ENCODE measurements at regions not wholly inside any gene's neighbourhood (a gene's known extent, or its start where the extent isn't known, plus 50 kb on each side); places are given as distances from the start of the nearest gene placed in this dataset.

DNA sequence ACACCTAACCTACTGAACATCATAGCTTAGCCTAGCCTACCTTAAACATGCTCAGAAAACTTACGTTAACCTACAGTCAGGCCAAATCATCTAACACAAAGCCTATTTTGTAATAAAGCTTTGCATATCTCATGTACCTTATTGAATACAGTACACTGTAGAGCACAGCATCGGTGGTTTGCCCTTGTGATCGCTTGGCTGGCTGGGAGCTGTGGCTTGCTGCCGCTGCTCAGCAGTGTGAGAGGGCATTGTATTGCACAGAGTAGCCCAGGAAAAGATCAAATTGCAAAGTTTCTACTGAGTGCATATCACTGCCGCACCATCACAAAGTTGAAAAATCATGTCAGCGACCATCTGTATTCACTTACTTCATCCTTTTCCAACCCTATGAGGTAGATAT is 62.3 kb upstream of the NCK2 start:
- Histone ChIP-seq H3F3A (replicated peaks; ENCODE audit: insufficient read depth) (no peaks in the 10 kb centered on the region), H3K4me2 (no peak overlapping the region), H2AFZ (ENCODE audit: low read depth) (no peak overlapping the region), H3K4me3 (ENCODE audit: low read depth in 2 of 2, low read length in 1 of 2) (no peak overlapping the region), H3K27ac (ENCODE audit: low read depth in 2 of 2, low read length in 1 of 2) (no peak overlapping the region), H3K79me2 (ENCODE audit: insufficient read depth) (no peaks in the 10 kb centered on the region), H3K4me1 (ENCODE audit: control insufficient read depth in 1 of 2, insufficient read depth in 2 of 2, low read depth in 1 of 2, low read length in 1 of 2) (no peaks in the 10 kb centered on the region; a peak in 1 of 4 replicates), H3K9ac (no peak overlapping the region), H3K27me3 (ENCODE audit: insufficient read depth) (no peaks in the 10 kb centered on the region), H4K20me1 (ENCODE audit: insufficient read depth) (no peaks in the 10 kb centered on the region), H3K9me3 (no peaks in the 10 kb centered on the region), H3K9me2 (no peaks in the 10 kb centered on the region), H3K36me3 (replicated peaks in 1 of 2; ENCODE audit: control insufficient read depth in 1 of 2, insufficient read depth in 2 of 2, low read length in 1 of 2) (no peaks in the 10 kb centered on the region)
- CTCF ChIA-PET: interaction anchor here (2.4 kb wide), 1 partner anchor 14 kb away, joined by 6 read pairs; no protein-coding TSS in a partner anchor
- WGBS (ENCODE audit: low lambda C conversion rate): 74% methylated on average over 6 of the region's 6 CpGs
- TF ChIP-seq, protein P1, sequence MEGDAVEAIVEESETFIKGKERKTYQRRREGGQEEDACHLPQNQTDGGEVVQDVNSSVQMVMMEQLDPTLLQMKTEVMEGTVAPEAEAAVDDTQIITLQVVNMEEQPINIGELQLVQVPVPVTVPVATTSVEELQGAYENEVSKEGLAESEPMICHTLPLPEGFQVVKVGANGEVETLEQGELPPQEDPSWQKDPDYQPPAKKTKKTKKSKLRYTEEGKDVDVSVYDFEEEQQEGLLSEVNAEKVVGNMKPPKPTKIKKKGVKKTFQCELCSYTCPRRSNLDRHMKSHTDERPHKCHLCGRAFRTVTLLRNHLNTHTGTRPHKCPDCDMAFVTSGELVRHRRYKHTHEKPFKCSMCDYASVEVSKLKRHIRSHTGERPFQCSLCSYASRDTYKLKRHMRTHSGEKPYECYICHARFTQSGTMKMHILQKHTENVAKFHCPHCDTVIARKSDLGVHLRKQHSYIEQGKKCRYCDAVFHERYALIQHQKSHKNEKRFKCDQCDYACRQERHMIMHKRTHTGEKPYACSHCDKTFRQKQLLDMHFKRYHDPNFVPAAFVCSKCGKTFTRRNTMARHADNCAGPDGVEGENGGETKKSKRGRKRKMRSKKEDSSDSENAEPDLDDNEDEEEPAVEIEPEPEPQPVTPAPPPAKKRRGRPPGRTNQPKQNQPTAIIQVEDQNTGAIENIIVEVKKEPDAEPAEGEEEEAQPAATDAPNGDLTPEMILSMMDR (IDR thresholded peaks at IDR 0.05): no peak
- TF ChIP-seq, protein P2, sequence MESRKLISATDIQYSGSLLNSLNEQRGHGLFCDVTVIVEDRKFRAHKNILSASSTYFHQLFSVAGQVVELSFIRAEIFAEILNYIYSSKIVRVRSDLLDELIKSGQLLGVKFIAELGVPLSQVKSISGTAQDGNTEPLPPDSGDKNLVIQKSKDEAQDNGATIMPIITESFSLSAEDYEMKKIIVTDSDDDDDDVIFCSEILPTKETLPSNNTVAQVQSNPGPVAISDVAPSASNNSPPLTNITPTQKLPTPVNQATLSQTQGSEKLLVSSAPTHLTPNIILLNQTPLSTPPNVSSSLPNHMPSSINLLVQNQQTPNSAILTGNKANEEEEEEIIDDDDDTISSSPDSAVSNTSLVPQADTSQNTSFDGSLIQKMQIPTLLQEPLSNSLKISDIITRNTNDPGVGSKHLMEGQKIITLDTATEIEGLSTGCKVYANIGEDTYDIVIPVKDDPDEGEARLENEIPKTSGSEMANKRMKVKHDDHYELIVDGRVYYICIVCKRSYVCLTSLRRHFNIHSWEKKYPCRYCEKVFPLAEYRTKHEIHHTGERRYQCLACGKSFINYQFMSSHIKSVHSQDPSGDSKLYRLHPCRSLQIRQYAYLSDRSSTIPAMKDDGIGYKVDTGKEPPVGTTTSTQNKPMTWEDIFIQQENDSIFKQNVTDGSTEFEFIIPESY (IDR thresholded peaks at IDR 0.05; ENCODE audit: borderline replicate concordance, low read depth): no peak
- no peak for TF ChIP-seq YY1 (IDR thresholded peaks at IDR 0.05; ENCODE audit: low read depth)
- no peak for TF ChIP-seq SMC3 (IDR thresholded peaks at IDR 0.05; ENCODE audit: low read depth, low read length)
- TF ChIP-seq, protein P3, sequence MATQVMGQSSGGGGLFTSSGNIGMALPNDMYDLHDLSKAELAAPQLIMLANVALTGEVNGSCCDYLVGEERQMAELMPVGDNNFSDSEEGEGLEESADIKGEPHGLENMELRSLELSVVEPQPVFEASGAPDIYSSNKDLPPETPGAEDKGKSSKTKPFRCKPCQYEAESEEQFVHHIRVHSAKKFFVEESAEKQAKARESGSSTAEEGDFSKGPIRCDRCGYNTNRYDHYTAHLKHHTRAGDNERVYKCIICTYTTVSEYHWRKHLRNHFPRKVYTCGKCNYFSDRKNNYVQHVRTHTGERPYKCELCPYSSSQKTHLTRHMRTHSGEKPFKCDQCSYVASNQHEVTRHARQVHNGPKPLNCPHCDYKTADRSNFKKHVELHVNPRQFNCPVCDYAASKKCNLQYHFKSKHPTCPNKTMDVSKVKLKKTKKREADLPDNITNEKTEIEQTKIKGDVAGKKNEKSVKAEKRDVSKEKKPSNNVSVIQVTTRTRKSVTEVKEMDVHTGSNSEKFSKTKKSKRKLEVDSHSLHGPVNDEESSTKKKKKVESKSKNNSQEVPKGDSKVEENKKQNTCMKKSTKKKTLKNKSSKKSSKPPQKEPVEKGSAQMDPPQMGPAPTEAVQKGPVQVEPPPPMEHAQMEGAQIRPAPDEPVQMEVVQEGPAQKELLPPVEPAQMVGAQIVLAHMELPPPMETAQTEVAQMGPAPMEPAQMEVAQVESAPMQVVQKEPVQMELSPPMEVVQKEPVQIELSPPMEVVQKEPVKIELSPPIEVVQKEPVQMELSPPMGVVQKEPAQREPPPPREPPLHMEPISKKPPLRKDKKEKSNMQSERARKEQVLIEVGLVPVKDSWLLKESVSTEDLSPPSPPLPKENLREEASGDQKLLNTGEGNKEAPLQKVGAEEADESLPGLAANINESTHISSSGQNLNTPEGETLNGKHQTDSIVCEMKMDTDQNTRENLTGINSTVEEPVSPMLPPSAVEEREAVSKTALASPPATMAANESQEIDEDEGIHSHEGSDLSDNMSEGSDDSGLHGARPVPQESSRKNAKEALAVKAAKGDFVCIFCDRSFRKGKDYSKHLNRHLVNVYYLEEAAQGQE (IDR thresholded peaks at IDR 0.05; ENCODE audit: low read depth, low read length): no peak
- TF ChIP-seq RAD21 (IDR thresholded peaks at IDR 0.05; ENCODE audit: low read length): no peak
- no peak for DNase-seq
- POLR2A ChIA-PET: no interaction called here

DNA sequence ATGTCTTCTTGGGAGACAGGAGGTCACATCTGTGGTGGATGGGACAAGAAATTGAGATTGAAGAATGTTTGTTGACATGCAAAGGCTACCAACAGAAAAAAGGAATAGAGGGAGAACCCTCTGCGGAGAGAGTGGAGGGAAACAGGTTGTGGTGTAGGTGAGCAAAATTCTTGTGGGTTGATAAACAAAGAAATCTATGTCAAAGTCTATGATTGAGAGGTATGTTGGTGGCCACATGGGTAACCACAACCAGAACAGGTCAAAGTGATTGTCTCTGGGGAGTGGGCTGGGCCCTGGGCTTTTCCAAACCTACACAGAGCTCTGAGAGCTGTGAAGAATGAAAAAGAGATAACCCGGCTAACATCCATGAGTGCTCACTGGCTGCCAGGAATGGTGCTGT is 62.8 kb upstream of the NCK2 start:
- no peaks in the 10 kb centered on the region for H3F3A ChIP-seq (replicated peaks; ENCODE audit: insufficient read depth)
- H3K9me3 ChIP-seq: no peaks in the 10 kb centered on the region
- WGBS (ENCODE audit: low lambda C conversion rate): 56% methylated on average over 2 of the region's 2 CpGs
- no peaks in the 10 kb centered on the region for H3K79me2 ChIP-seq (ENCODE audit: insufficient read depth)
- no peak for DNase-seq
- H3K4me2 ChIP-seq: no peak overlapping the region
- no peak overlapping the region for H2AFZ ChIP-seq (ENCODE audit: low read depth)
- no peak overlapping the region for H3K9ac ChIP-seq
- no peaks in the 10 kb centered on the region for H4K20me1 ChIP-seq (ENCODE audit: insufficient read depth)
- H3K27me3 ChIP-seq (ENCODE audit: insufficient read depth): no peaks in the 10 kb centered on the region
- ChIA-PET POLR2A (no interaction called here), CTCF (interaction anchor here (2.4 kb wide), 1 partner anchor 14 kb away, joined by 6 read pairs; no protein-coding TSS in a partner anchor)
- H3K9me2 ChIP-seq: no peaks in the 10 kb centered on the region
- H3K4me1 ChIP-seq (ENCODE audit: control insufficient read depth in 1 of 2, insufficient read depth in 2 of 2, low read depth in 1 of 2, low read length in 1 of 2): no peaks in the 10 kb centered on the region; a peak in 1 of 4 replicates
- no peak overlapping the region for H3K27ac ChIP-seq (ENCODE audit: low read depth in 2 of 2, low read length in 1 of 2)
- no peak for TF ChIP-seq FOXJ3 (CRISPR knock-in tag; IDR thresholded peaks at IDR 0.05)
- TF ChIP-seq RFX5 (IDR thresholded peaks at IDR 0.05; ENCODE audit: low read length): no peak
- TF ChIP-seq TCF12 (IDR thresholded peaks at IDR 0.05): no peak
- TF ChIP-seq FOSL2 (IDR thresholded peaks at IDR 0.05; ENCODE audit: borderline replicate concordance, low read depth): no peak
- H3K4me3 ChIP-seq (ENCODE audit: low read depth in 2 of 2, low read length in 1 of 2): no peak overlapping the region
- no peaks in the 10 kb centered on the region for H3K36me3 ChIP-seq (replicated peaks in 1 of 2; ENCODE audit: control insufficient read depth in 1 of 2, insufficient read depth in 2 of 2, low read length in 1 of 2)

Data from SK-N-SH (cell line).